WI38 (cell line): ENCODE measurements at regions not wholly inside any gene's neighbourhood (a gene's known extent, or its start where the extent isn't known, plus 50 kb on each side); places are given as distances from the start of the nearest gene placed in this dataset.
"Not testable (repeated sequence)": the region's sequence is repeated elsewhere in the genome, so short reads cannot be mapped to it uniquely, and the experiment has no call there.

ENCODE experiments used
- H3K4me3 ChIP-seq: 2 replicates; pipeline ENCODE4 v1.5.1; 2011; ENCODE audit warnings: low read depth, mild to moderate bottlenecking, control low read depth, low read length
- TF ChIP-seq, protein P1 (sequence below): IDR thresholded peaks from 2 replicates; pipeline ENCODE4 v1.5.1; 2012; ENCODE audit warnings: low read depth, mild to moderate bottlenecking, control low read depth, low read length

DNA sequence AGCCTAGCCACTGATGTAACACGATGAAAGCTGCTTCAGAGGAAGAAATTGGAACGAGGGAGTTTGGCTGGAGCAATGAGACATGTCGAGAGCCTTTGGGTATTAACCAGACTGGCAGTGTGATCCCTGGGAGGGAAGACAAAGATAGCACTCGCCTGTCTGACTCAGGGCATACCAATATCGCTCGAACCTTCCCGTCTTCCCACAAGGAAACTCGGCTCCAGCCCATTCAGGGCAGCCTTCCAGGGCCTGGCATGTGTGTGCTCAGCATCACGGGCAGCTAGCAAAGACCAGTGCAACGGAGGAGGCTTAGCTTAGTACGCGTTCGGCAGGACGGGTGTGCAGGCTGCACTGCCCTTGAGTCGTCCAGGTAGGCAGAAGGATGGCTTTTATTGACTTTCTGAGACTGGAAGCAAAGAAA, 356.9 kb upstream of the WWC1 start:
- TF ChIP-seq, protein P1, sequence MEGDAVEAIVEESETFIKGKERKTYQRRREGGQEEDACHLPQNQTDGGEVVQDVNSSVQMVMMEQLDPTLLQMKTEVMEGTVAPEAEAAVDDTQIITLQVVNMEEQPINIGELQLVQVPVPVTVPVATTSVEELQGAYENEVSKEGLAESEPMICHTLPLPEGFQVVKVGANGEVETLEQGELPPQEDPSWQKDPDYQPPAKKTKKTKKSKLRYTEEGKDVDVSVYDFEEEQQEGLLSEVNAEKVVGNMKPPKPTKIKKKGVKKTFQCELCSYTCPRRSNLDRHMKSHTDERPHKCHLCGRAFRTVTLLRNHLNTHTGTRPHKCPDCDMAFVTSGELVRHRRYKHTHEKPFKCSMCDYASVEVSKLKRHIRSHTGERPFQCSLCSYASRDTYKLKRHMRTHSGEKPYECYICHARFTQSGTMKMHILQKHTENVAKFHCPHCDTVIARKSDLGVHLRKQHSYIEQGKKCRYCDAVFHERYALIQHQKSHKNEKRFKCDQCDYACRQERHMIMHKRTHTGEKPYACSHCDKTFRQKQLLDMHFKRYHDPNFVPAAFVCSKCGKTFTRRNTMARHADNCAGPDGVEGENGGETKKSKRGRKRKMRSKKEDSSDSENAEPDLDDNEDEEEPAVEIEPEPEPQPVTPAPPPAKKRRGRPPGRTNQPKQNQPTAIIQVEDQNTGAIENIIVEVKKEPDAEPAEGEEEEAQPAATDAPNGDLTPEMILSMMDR: no peak
- no peak overlapping the region for H3K4me3 ChIP-seq

DNA sequence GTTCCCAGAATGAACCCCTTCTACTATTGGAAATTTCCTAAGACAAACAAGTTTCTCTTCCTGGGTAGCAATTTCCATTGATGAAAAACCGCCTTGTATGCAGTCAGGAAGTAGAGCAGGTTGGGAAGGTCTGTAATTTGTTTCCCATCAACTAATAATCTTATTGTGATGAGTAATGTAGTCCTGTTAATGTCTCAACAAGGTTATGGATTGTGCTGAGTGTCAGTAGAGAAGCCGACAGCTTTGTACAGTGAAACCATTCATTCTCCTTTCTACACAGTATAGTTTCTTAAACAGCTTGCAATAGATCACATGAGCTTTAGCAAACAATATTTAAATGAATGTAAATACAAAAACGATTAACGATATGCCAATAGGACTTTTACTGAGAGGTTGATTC, 355.4 kb upstream of the WWC1 start:
- TF ChIP-seq, protein P1: no peak
- no peak overlapping the region for H3K4me3 ChIP-seq

- TF ChIP-seq, protein P1: no peak
- H3K4me3 ChIP-seq: no peak overlapping the region
Measured at GRCh38 chr5:167936944-167937634, 354.4 kb upstream of the WWC1 start.

- TF ChIP-seq, protein P1: no peak
- no peak overlapping the region for H3K4me3 ChIP-seq
Measured at GRCh38 chr5:167937635-167937998, 353.8 kb upstream of the WWC1 start.

- TF ChIP-seq, protein P1: no peak
- no peak overlapping the region for H3K4me3 ChIP-seq
Measured at GRCh38 chr5:167939686-167940085, 351.8 kb upstream of the WWC1 start.

DNA sequence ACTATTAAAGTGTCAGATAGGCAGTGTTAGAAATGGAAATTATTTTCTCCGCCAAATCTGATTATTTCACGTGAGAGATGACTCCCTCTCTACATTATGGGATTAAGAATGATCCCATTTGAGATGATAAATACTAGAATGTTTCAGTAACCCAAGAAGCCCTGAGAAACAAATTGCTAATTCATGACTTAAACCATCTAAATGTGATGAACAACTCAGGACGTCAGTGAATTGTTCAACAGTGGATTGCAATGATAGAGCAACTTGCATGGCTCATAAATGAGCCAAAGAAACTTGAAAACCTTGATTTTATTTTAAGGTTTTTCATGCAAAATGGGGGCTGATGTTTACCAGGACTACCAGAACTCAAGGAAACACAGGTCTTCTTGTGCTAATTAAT, 350.5 kb upstream of the WWC1 start:
- TF ChIP-seq, protein P1: no peak
- H3K4me3 ChIP-seq: no peak overlapping the region

DNA sequence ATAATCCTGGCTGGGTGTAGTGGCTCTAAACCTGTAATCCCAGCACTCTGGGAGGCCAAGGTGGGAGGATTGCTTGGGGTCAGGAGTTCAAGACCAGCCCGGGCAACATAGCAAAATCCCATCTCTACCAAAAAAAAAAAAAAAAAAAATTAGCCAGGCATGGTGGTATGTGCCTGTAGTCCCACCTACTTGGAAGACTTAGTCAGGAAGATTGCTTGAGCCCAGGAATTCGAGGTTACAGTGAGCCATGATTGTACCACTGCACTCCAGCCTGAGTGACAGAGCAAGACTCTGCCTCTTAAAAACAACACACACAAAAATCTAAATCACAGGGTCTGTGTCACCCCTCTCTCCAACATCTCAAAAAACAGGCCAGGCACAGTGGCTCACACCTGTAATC, 349.9 kb upstream of the WWC1 start:
- H3K4me3 ChIP-seq: not testable (repeated sequence)

- TF ChIP-seq, protein P1: no peak
- no peak overlapping the region for H3K4me3 ChIP-seq
Measured at GRCh38 chr5:167943343-167943742, 348.1 kb upstream of the WWC1 start.
